Astrocyte of the cerebellum (primary cell): ENCODE measurements at regions not wholly inside any gene's neighbourhood (a gene's known extent, or its start where the extent isn't known, plus 50 kb on each side); places are given as distances from the start of the nearest gene placed in this dataset.

ENCODE experiments used
- DNase-seq: peaks from one replicate; pipeline ENCODE4 v3.0.0-alpha.2; 2011; ENCODE audit warnings: low read depth
- H3K4me3 ChIP-seq: 2 replicates; pipeline ENCODE4 v1.5.1; 2011; ENCODE audit warnings: mild to moderate bottlenecking, low read depth, low read length, moderate library complexity
- CTCF ChIP-seq: IDR thresholded peaks from 2 replicates; pipeline ENCODE4 v1.5.1; 2012; ENCODE audit warnings: low read length, low read depth, moderate library complexity, mild to moderate bottlenecking; ENCODE audit errors: missing control alignments
- in situ Hi-C: cut with HindIII; loops from 2 replicates; pipeline ENCODE4 v1.10.0; 2017; ENCODE audit warnings: low sequenced_read_pairs

GRCh38 chr20:22341508-22341907, 242.9 kb downstream of the FOXA2 start:
- H3K4me3 ChIP-seq: no peak overlapping the region
- TF ChIP-seq CTCF: no peak
- in situ Hi-C loops: loop anchor here (25.0 kb wide), 1 partner anchor 696 kb away; the partner anchor contains the start of genes SSTR4 and THBD
- no peak for DNase-seq

- in situ Hi-C loops: loop anchor here (25.0 kb wide), 1 partner anchor 697 kb away; the partner anchor contains the start of genes SSTR4 and THBD
- DNase-seq: no peak
- no peak for TF ChIP-seq CTCF
- H3K4me3 ChIP-seq: no peak overlapping the region
Observed at GRCh38 chr20:22339946-22340345, 244.4 kb downstream of the FOXA2 start.

- no peak overlapping the region for H3K4me3 ChIP-seq
- in situ Hi-C loops: loop anchor here (25.0 kb wide), 1 partner anchor 698 kb away; the partner anchor contains the start of genes SSTR4 and THBD
- TF ChIP-seq CTCF: peak; percentile 74
- DNase-seq: peak; percentile 64
Observed at GRCh38 chr20:22339091-22339881, 245.1 kb downstream of the FOXA2 start.

- no peak for DNase-seq
- no peak for TF ChIP-seq CTCF
- in situ Hi-C loops: loop anchor here (25.0 kb wide), 1 partner anchor 699 kb away; the partner anchor contains the start of genes SSTR4 and THBD
- no peak overlapping the region for H3K4me3 ChIP-seq
Observed at GRCh38 chr20:22338140-22338708, 246.1 kb downstream of the FOXA2 start.

GRCh38 chr20:22335210-22335609, 249.2 kb downstream of the FOXA2 start:
- no peak for TF ChIP-seq CTCF
- DNase-seq: no peak
- no peak overlapping the region for H3K4me3 ChIP-seq
- in situ Hi-C loops: loop anchor here (25.0 kb wide), 1 partner anchor 702 kb away; the partner anchor contains the start of genes SSTR4 and THBD

GRCh38 chr20:22333885-22334545, 250.4 kb downstream of the FOXA2 start:
- in situ Hi-C loops: loop anchor here (25.0 kb wide), 1 partner anchor 703 kb away; the partner anchor contains the start of genes SSTR4 and THBD
- TF ChIP-seq CTCF: peak; percentile 83
- H3K4me3 ChIP-seq: no peak overlapping the region
- DNase-seq: peak; percentile 38
